GM19328 (cell line): ENCODE measurements at regions not wholly inside any gene's neighbourhood (a gene's known extent, or its start where the extent isn't known, plus 50 kb on each side); places are given as distances from the start of the nearest gene placed in this dataset.

Experiments
- ATAC-seq: cut with Tn5 transposase; IDR thresholded peaks from one replicate; pipeline ENCODE4 v1.9.1; 2021; ENCODE audit warnings: mild to moderate bottlenecking, moderate library complexity; ENCODE audit not compliant: unreplicated experiment

DNA sequence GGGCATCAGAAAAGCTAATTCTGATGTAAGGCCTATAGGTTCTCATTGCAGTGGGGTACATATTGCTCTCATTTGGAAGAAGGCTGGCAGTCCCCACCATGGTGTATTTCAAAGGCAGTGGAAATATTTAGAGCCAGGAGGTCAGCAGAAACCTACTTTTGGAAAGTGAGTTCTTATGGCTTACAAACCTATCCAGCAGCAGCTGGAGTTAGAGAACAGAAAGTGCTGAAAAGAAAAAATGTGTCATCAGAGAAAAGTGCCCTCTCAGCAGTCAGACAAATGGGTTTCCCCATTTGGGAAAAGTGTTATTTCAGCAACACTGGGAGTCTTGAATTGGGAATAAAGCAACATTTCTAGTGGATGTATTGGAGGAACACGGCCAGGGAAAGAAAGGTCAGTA lies 105.7 kb upstream of the IGFBP3 start:
- no peak for ATAC-seq

- no peak for ATAC-seq
Observed at GRCh38 chr7:46024263-46024916, 103.3 kb upstream of the IGFBP3 start.

DNA sequence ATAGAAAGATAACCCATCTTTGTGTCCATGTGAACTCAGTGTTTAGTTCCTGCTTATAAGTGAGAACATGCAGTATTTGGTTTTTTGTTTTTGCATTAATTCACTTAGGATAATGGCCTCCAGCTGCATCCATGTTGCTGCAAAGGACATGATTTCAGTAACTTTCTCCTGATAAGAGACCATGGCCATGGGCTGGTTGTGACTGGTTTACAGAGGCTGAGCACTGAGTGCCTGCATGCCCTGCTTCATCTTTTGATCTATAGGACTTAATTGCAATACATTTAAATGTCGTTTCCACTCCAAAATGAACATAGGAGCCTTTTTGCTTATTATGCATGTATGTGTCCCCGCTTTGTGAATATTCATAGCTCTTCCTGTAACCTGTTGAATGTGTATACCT lies 101.3 kb upstream of the IGFBP3 start:
- ATAC-seq: no peak

- no peak for ATAC-seq
Observed at GRCh38 chr7:46015107-46015868, 94.2 kb upstream of the IGFBP3 start.

- no peak for ATAC-seq
Observed at GRCh38 chr7:46011501-46011900, 90.4 kb upstream of the IGFBP3 start.

DNA sequence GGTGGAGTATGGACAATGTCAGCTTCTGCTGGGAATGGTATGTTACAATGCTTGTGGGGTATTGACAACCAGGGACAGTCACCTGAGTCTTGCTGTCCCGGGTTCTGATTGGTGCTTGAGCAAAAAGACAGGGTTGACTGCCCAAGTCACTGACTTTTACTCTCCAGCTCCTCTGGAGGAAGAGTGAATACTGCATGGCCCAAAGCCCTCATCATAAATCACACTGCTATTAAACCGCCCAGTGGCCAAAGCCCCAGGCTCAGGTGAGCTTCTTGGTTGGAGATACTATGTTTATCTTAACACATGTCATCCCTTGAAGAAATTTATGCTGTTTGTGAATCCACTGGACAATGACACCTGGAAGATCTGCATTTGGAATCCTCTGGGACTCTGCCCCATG lies 90.0 kb upstream of the IGFBP3 start:
- ATAC-seq: no peak

GRCh38 chr7:46009211-46009610 lies 88.1 kb upstream of the IGFBP3 start:
- ATAC-seq: no peak

DNA sequence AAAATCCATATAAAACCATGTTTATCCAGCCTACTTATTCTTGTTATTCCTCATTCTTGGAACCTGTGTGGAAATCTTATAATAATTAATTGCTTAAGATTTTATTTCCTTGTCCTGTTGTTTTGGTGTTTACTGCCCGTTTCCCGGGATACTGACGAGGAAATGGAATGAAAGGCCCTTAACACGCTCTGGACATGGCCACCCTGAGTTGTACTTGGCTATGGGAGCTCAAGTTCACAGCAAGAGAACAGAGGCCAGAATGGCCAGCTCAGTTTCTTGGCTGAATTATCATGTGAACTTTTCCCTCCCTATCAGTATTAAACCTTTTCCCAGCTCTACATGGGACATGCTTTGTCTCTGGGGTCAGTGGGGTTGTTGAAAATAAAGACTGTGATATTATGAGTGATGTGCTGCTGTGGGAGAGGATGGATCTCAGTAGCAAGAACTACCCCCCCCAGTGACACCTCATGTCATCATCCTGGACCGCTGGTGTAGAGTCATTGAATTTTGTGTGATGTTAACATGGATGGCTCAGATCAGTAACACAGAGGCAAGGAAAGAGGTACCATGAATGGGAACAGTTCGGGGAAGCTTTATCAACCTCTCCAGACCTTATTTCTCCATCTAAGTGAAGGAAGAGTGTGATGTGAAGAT lies 87.0 kb upstream of the IGFBP3 start:
- no peak for ATAC-seq

GRCh38 chr7:46007194-46007593 lies 86.1 kb upstream of the IGFBP3 start:
- no peak for ATAC-seq

GRCh38 chr7:46006723-46007122 lies 85.7 kb upstream of the IGFBP3 start:
- ATAC-seq: no peak

- ATAC-seq: no peak
Observed at GRCh38 chr7:46006212-46006611, 85.1 kb upstream of the IGFBP3 start.

GRCh38 chr7:46004965-46005364 lies 83.9 kb upstream of the IGFBP3 start:
- no peak for ATAC-seq

DNA sequence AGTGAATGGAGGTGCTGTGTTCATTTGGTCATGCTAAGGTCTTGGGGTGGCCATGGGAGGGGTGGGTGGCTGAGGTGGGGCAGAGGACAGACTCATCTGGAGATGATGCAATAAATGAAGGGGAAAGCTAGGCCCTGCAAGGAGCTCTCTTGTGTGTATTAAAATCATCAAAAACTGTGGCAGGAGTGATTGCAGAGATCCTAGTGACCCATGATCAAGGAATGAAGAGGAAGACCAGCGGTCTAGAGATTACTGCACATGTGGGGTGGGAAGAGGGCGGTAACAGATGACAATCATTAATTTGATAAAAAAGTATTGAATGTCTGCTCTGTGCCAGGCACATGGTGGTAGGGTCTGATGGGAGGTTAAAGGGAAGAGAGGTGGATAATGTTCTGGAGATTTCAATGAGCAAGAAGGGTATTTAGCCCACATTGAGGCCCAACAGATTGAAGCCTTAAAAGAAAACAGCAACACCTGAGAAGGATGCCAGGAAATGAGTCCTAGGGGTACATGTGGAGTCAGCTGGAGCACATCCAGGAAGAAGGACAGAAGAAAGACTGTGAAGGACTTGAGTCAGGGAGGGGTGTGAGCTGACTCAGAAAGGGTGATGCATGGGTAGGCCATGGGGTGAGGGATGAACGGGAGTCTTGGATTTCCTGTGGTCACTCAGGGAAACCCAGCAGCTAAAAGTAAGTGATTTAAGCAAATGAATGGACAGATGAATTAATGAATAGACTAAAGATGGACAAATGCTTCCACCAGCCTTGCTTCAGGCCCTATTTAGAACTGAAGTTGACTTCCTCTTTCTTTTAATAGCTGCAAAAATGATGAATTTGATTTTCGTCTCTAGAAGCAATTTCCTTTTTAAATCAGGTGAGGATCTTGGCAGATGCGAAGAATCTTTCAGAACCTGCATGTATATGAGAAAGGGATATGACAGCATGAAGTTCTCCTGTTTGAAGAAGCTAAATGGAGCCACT lies 83.1 kb upstream of the IGFBP3 start:
- ATAC-seq: no peak

- no peak for ATAC-seq
Observed at GRCh38 chr7:46003161-46003560, 82.1 kb upstream of the IGFBP3 start.

DNA sequence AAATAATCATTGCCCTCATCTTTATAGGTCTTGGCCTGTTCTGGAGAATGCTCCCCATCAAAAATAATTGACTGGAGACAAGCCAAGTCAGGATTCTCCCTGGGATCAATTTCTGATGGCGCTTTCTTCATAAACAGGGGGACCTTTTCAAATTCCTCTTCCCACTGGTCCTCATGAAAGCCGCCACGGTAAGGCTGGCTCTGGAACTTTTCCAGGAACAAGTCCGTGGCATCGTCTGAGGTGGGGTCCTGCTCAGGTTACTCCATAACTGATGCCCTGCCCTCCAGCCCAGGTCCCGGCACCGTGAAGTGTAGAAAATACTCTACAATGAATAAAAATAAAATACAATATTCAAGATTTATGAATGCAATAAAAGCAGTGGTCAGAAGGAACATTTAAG lies 79.4 kb upstream of the IGFBP3 start:
- no peak for ATAC-seq

DNA sequence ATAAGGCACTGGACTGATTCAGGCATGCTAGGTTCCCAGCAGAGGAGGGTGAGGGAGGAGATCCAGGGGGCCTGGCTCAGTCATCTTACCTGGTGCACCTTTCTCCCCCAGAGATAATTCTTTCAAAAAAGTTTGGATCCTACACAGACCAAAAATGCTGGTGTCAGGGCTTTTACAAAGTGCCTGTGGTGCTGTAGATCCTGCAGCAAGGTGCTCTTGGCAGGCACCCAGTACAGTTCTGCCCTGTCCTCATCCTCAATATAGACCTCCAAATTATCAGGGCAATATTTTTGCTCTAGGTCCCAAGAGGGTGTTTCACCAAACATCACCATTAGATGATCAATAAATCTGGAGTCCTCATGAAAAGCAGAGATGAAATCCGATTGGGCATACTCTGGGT lies 78.5 kb upstream of the IGFBP3 start:
- ATAC-seq: no peak

DNA sequence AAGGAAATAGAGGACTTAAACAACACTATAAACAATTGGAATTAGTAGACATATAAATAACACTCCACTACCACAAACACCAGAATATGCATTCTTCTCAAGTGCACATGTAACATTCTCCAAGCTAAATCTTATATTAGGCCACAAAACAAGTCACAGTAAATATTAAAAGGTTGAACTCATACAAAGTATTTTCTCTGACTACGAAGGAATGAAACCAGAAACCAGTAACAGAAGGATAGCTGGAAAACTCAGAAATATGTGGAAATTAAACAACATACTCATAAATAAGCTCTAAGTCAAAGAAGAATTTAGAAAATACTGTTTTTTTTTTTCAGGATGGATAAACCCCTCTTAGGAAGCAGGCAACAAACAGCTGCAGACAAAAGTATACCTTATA lies 77.4 kb upstream of the IGFBP3 start:
- ATAC-seq: no peak

DNA sequence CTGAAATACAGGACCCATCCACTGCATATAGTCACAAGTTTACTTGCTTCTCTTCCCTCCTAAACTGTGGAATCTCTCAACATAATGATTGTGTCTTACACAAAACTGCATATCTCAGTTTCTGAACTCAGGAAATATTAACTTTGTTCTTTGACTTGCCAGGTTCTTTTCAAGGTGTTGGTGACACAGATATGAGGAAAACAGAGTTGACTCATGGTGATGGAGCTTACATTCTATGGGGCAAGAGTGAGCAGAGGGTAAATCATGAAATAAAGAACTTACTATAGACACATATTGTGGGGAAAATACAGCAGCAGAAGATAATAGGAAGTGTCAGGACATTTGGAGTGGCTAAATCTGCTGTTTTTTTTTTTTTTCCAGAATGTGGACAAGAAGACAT lies 72.5 kb upstream of the IGFBP3 start:
- ATAC-seq: no peak

- no peak for ATAC-seq
Observed at GRCh38 chr7:45992826-45993225, 71.8 kb upstream of the IGFBP3 start.

- no peak for ATAC-seq
Observed at GRCh38 chr7:45990276-45990675, 69.2 kb upstream of the IGFBP3 start.
